ENCODE measurements at regions not wholly inside any gene's neighbourhood (a gene's known extent, or its start where the extent isn't known, plus 50 kb on each side); places are given as distances from the start of the nearest gene placed in this dataset.

DNA sequence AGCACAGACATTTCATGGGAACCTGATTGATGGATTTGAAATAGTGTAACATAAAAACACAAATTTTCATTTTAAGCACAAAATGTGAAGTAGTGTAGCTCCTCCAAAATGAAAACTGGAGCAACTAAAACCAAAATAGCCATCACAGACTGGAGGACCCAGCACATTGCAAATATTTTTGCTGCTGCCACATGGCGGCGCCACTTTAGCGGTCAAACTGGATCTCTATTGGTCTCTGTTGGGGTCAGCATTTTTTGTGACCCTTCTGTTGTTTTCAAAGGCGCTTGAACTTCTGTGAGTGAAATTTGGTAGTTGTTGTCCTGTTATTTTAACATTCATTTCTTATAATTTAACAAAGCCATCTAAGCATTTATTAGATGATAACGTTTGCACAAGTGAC lies 259.9 kb downstream of the IL20RB start:
- H3K14ac ChIP-seq (replicated peaks; ENCODE audit: low read depth, low read length) = no peak overlapping the region
- no peaks in the 10 kb centered on the region for H3K27me3 ChIP-seq (ENCODE audit: control insufficient read depth, insufficient read depth, low read length)
- H3K79me1 ChIP-seq (ENCODE audit: low read depth in 1 of 2, low read length in 2 of 2) = no peaks in the 10 kb centered on the region
- H3K4me3 ChIP-seq (ENCODE audit: insufficient read depth, low read depth, low read length) = no peak overlapping the region
- no peak overlapping the region for H3K27ac ChIP-seq (ENCODE audit: insufficient read depth, low read length)
- dilution Hi-C loops (cut with HindIII; ENCODE audit: low sequenced_read_pairs, unreplicated experiment) = no loop called here
- no peak overlapping the region for H3K4ac ChIP-seq (ENCODE audit: low read depth, low read length)
- H2BK120ac ChIP-seq (ENCODE audit: low read depth, low read length) = no peak overlapping the region
- no peak overlapping the region for H3K56ac ChIP-seq (ENCODE audit: extremely low read depth, insufficient read depth, low read length)
- no peak for ATAC-seq (ENCODE audit: low read depth)
- H2BK20ac ChIP-seq (ENCODE audit: low read depth, low read length) = no peak overlapping the region
- H2BK5ac ChIP-seq (ENCODE audit: low read depth, low read length, poor library complexity, severe bottlenecking) = no peak overlapping the region
- no peaks in the 10 kb centered on the region for H4K20me1 ChIP-seq (ENCODE audit: insufficient read depth, low read length)
- H2BK15ac ChIP-seq (ENCODE audit: low read depth, low read length) = no peak overlapping the region
- no peaks in the 10 kb centered on the region for H3K36me3 ChIP-seq (ENCODE audit: control insufficient read depth, insufficient read depth, low read length)
- TF ChIP-seq BHLHE40 (IDR thresholded peaks at IDR 0.05; ENCODE audit: low read depth, low read length) (no peak), POLR2A (IDR thresholded peaks at IDR 0.05; ENCODE audit: low read depth, low read length) (no peak), CEBPB (IDR thresholded peaks at IDR 0.05; ENCODE audit: low read depth, low read length) (no peak), RAD21 (IDR thresholded peaks at IDR 0.05; ENCODE audit: low read length) (no peak), CHD1 (IDR thresholded peaks at IDR 0.05; ENCODE audit: low read depth, low read length) (no peak), RCOR1 (IDR thresholded peaks at IDR 0.05; ENCODE audit: insufficient replicate concordance, low read length) (no peak), NFE2L2 (IDR thresholded peaks at IDR 0.05; ENCODE audit: low read depth, low read length) (no peak), MXI1 (IDR thresholded peaks at IDR 0.05; ENCODE audit: borderline replicate concordance, low read depth, low read length) (no peak), MAFK (IDR thresholded peaks at IDR 0.05; ENCODE audit: low read depth, low read length) (no peak), MAZ (IDR thresholded peaks at IDR 0.05; ENCODE audit: borderline replicate concordance, low read depth, low read length) (no peak), FOS (IDR thresholded peaks at IDR 0.05; ENCODE audit: low read depth, low read length) (no peak), USF2 (IDR thresholded peaks at IDR 0.05; ENCODE audit: low read depth, low read length) (no peak), CTCF (conservative IDR thresholded peaks at IDR 0.05; ENCODE audit: low read depth, low read length) (no peak), RFX5 (IDR thresholded peaks at IDR 0.05; ENCODE audit: low read depth, low read length) (no peak), SMC3 (IDR thresholded peaks at IDR 0.05; ENCODE audit: low read depth, low read length) (no peak)
- TF ChIP-seq, protein P1, sequence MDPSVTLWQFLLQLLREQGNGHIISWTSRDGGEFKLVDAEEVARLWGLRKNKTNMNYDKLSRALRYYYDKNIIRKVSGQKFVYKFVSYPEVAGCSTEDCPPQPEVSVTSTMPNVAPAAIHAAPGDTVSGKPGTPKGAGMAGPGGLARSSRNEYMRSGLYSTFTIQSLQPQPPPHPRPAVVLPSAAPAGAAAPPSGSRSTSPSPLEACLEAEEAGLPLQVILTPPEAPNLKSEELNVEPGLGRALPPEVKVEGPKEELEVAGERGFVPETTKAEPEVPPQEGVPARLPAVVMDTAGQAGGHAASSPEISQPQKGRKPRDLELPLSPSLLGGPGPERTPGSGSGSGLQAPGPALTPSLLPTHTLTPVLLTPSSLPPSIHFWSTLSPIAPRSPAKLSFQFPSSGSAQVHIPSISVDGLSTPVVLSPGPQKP (IDR thresholded peaks at IDR 0.05; ENCODE audit: borderline replicate concordance, low read depth, low read length) = no peak
- H3K9me3 ChIP-seq (ENCODE audit: control insufficient read depth, insufficient read depth, low read length) = peaks cover 5% of the 10 kb centered on the region; the same call in 1 of the 2 replicates
- no peak overlapping the region for H3K23ac ChIP-seq (ENCODE audit: low read depth, low read length)
- in situ Hi-C loops (cut with MboI; ENCODE audit: low sequenced_read_pairs) = no loop called here
- no peak overlapping the region for H3K9ac ChIP-seq (ENCODE audit: low read depth, low read length)
- H4K5ac ChIP-seq (ENCODE audit: low read depth, low read length) = no peak overlapping the region
- ChIA-PET CTCF (interaction anchor here (1.0 kb wide), 1 partner anchor 38 kb away, joined by 3 read pairs; no protein-coding TSS in a partner anchor), POLR2A (ENCODE audit: unreplicated experiment) (no interaction called here)
- no peaks in the 10 kb centered on the region for H3K9me1 ChIP-seq (ENCODE audit: insufficient read depth, low read length)
- no peak for DNase-seq
- H2AK5ac ChIP-seq (ENCODE audit: low read depth, low read length) = no peak overlapping the region
- no peak overlapping the region for H3K18ac ChIP-seq (ENCODE audit: low read depth, low read length)
- no peaks in the 10 kb centered on the region for H3K4me1 ChIP-seq (ENCODE audit: control insufficient read depth, insufficient read depth, low read length)
- no CpG with 5 or more reads among the region's 5 CpGs for WGBS, 2 experiments (ENCODE audit: extremely low coverage in 2 of 2, insufficient read length in 1 of 2)
- no TSS peak for BruUV-seq (replicated peaks)
- intact Hi-C loops (cut with micrococcal nuclease) = no loop called here
- H4K8ac ChIP-seq (ENCODE audit: low read depth in 2 of 2, low read length in 2 of 2) = no peak overlapping the region
- no peak overlapping the region for H2AK9ac ChIP-seq (replicated peaks; ENCODE audit: low read depth, low read length, poor library complexity)
- H4K91ac ChIP-seq (ENCODE audit: insufficient read depth, low read depth, low read length) = no peak overlapping the region
- H3K4me2 ChIP-seq (ENCODE audit: low read depth, low read length) = no peak overlapping the region
- no peak overlapping the region for H2AFZ ChIP-seq (replicated peaks; ENCODE audit: low read length, poor library complexity)
